ENCODE measurements at regions not wholly inside any gene's neighbourhood (a gene's known extent, or its start where the extent isn't known, plus 50 kb on each side); places are given as distances from the start of the nearest gene placed in this dataset.

DNA sequence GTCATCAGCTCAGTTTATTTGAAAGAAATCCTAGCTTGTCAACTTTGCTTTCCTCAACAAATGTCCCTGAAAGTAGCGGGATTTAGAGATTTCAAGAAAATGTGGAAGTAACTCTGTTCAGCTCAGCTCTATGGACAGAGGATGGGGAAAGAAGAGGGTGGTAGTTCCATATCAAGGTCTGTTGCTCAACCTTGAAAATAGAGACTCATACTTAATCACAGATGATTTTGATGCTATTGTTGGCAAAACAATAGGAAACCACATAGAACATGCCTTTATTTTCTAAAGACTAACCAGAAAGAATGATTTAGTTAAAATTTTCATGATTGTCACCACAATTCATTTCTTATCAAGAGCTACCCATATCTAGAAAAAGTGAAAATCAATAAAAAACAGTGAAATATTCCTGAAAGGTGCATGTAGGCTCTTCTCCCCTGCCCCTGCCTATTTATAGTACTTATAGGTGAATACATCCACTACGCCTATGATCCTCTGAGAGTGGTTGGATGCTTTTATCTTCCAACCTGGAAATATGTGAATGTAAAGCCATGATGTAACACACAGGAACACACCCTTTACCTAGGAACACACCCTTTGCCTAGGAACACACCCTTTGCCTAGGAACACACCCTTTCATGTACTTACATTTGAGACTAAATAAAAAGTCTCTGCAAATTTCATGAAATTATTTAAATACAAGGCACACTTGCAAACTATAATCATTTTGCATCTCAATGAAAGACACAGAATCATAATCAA is 65.8 kb downstream of the ETAA1 start:
- Mint-ChIP-seq H3K36me3 (ENCODE audit: low read depth) (no peaks in the 10 kb centered on the region), H3K27ac (ENCODE audit: unreplicated experiment) (no peak overlapping the region), H3K4me1 (peaks cover 24% of the 10 kb centered on the region), H3K9me3 (no peaks in the 10 kb centered on the region), H3K27me3 (ENCODE audit: low read depth) (no peaks in the 10 kb centered on the region), H3K4me3 (no peak overlapping the region)
- no peak for DNase-seq (ENCODE audit: low read depth, low spot score)
- TF ChIP-seq, protein P1, sequence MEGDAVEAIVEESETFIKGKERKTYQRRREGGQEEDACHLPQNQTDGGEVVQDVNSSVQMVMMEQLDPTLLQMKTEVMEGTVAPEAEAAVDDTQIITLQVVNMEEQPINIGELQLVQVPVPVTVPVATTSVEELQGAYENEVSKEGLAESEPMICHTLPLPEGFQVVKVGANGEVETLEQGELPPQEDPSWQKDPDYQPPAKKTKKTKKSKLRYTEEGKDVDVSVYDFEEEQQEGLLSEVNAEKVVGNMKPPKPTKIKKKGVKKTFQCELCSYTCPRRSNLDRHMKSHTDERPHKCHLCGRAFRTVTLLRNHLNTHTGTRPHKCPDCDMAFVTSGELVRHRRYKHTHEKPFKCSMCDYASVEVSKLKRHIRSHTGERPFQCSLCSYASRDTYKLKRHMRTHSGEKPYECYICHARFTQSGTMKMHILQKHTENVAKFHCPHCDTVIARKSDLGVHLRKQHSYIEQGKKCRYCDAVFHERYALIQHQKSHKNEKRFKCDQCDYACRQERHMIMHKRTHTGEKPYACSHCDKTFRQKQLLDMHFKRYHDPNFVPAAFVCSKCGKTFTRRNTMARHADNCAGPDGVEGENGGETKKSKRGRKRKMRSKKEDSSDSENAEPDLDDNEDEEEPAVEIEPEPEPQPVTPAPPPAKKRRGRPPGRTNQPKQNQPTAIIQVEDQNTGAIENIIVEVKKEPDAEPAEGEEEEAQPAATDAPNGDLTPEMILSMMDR (conservative IDR thresholded peaks at IDR 0.05): no peak

GRCh38 chr2:67463810-67464209 is 66.7 kb downstream of the ETAA1 start:
- H3K4me3 Mint-ChIP-seq: no peak overlapping the region
- no peaks in the 10 kb centered on the region for H3K9me3 Mint-ChIP-seq
- DNase-seq (ENCODE audit: low read depth, low spot score): no peak
- H3K27me3 Mint-ChIP-seq (ENCODE audit: low read depth): no peaks in the 10 kb centered on the region
- peaks cover 24% of the 10 kb centered on the region for H3K4me1 Mint-ChIP-seq
- H3K36me3 Mint-ChIP-seq (ENCODE audit: low read depth): no peaks in the 10 kb centered on the region
- H3K27ac Mint-ChIP-seq (ENCODE audit: unreplicated experiment): peak overlapping the region; percentile 81
- TF ChIP-seq, protein P1 (conservative IDR thresholded peaks at IDR 0.05): no peak

- TF ChIP-seq, protein P1 (conservative IDR thresholded peaks at IDR 0.05): no peak
- DNase-seq (ENCODE audit: low read depth, low spot score): no peak
- Mint-ChIP-seq H3K36me3 (ENCODE audit: low read depth) (no peaks in the 10 kb centered on the region), H3K4me1 (peaks cover 21% of the 10 kb centered on the region), H3K4me3 (no peak overlapping the region), H3K27me3 (ENCODE audit: low read depth) (no peaks in the 10 kb centered on the region), H3K9me3 (no peaks in the 10 kb centered on the region), H3K27ac (ENCODE audit: unreplicated experiment) (no peak overlapping the region)
These were observed 68.5 kb downstream of the ETAA1 start for GRCh38 chr2:67465623-67466022.

- TF ChIP-seq, protein P1 (conservative IDR thresholded peaks at IDR 0.05): no peak
- Mint-ChIP-seq H3K27ac (ENCODE audit: unreplicated experiment) (no peak overlapping the region), H3K36me3 (ENCODE audit: low read depth) (no peaks in the 10 kb centered on the region), H3K9me3 (no peaks in the 10 kb centered on the region), H3K4me1 (peaks cover 21% of the 10 kb centered on the region), H3K4me3 (no peak overlapping the region), H3K27me3 (ENCODE audit: low read depth) (no peaks in the 10 kb centered on the region)
- no peak for DNase-seq (ENCODE audit: low read depth, low spot score)
These were observed 69.6 kb downstream of the ETAA1 start for GRCh38 chr2:67466734-67467133.

- Mint-ChIP-seq H3K4me3 (no peak overlapping the region), H3K4me1 (peaks cover 9% of the 10 kb centered on the region), H3K9me3 (no peaks in the 10 kb centered on the region), H3K27ac (ENCODE audit: unreplicated experiment) (no peak overlapping the region), H3K27me3 (ENCODE audit: low read depth) (no peaks in the 10 kb centered on the region), H3K36me3 (ENCODE audit: low read depth) (no peaks in the 10 kb centered on the region)
- DNase-seq (ENCODE audit: low read depth, low spot score): no peak
- TF ChIP-seq, protein P1 (conservative IDR thresholded peaks at IDR 0.05): no peak
These were observed 74.5 kb downstream of the ETAA1 start for GRCh38 chr2:67471681-67472080.
